Loucy (cell line): ENCODE measurements at regions not wholly inside any gene's neighbourhood (a gene's known extent, or its start where the extent isn't known, plus 50 kb on each side); places are given as distances from the start of the nearest gene placed in this dataset.

ENCODE experiments used
- CTCF ChIP-seq: fragments of 200-600 bp; sonication (generic); conservative IDR thresholded peaks from 2 replicates; pipeline ENCODE4 v1.5.1; 2014; ENCODE audit warnings: mild to moderate bottlenecking, antibody characterized with exemption, low read length
- EZH2phosphoT487 ChIP-seq: fragments of 200-600 bp; IDR thresholded peaks from 2 replicates; pipeline ENCODE4 v1.6.1; 2018; ENCODE audit warnings: antibody characterized with exemption, mild to moderate bottlenecking, moderate library complexity, borderline replicate concordance

- TF ChIP-seq CTCF (no peak), EZH2phosphoT487 (no peak)
Measured at GRCh38 chr6:104401926-104402325, 457.8 kb downstream of the HACE1 start.
